WTC11 (cell line): ENCODE measurements at regions not wholly inside any gene's neighbourhood (a gene's known extent, or its start where the extent isn't known, plus 50 kb on each side); places are given as distances from the start of the nearest gene placed in this dataset.

Experiments
- ATAC-seq: fragments of 200-7000 bp; cut with Tn5 transposase; 2 replicates; pipeline ENCODE4 v1.10.0; 2021; ENCODE audit warnings: mild to moderate bottlenecking, moderate library complexity
- CTCF ChIA-PET: fragments of 300-600 bp; sonication (Branson Sonifier 250); formaldehyde crosslinking; loops from one replicate; lab custom pipeline; 2021; ENCODE audit warnings: antibody characterized with exemption; lab: Charles Lee
- POLR2A ChIA-PET: fragments of 350-600 bp; sonication (Branson Sonifier 250); formaldehyde crosslinking; loops from one replicate; lab custom pipeline; 2021; ENCODE audit warnings: antibody characterized with exemption; lab: Charles Lee
- DNase-seq: peaks from one replicate; pipeline ENCODE4 v3.0.0; 2021; ENCODE audit warnings: low spot score
- H3K27ac Mint-ChIP-seq: 2 replicates; pipeline ENCODE4 v1.8.0; 2021; ENCODE audit warnings: mixed read lengths
- H3K27me3 Mint-ChIP-seq: 2 replicates; pipeline ENCODE4 v1.8.0; 2021; ENCODE audit warnings: low read depth, mild to moderate bottlenecking, moderate library complexity, mixed read lengths
- H3K36me3 Mint-ChIP-seq: 2 replicates; pipeline ENCODE4 v1.8.0; 2021; ENCODE audit warnings: mixed read lengths
- H3K4me1 Mint-ChIP-seq: 2 replicates; pipeline ENCODE4 v1.8.0; 2022; ENCODE audit warnings: mixed read lengths
- H3K4me3 Mint-ChIP-seq: 2 replicates; pipeline ENCODE4 v1.8.0; 2021; ENCODE audit warnings: mild to moderate bottlenecking, moderate library complexity, mixed read lengths
- H3K9me3 Mint-ChIP-seq: 2 replicates; pipeline ENCODE4 v1.8.0; 2021; ENCODE audit warnings: mixed read lengths
- ELF4 ChIP-seq: sonication (generic); formaldehyde crosslinking; IDR thresholded peaks from 2 replicates; pipeline ENCODE4 v1.8.1; 2022; ENCODE audit warnings: low read depth, mild to moderate bottlenecking, moderate library complexity, missing genetic modification reagents
- ETV6 ChIP-seq: sonication (generic); formaldehyde crosslinking; IDR thresholded peaks from 2 replicates; pipeline ENCODE4 v1.8.1; 2022; ENCODE audit warnings: mild to moderate bottlenecking, missing genetic modification reagents
- FOXJ3 ChIP-seq: sonication (generic); formaldehyde crosslinking; IDR thresholded peaks from 2 replicates; pipeline ENCODE4 v1.9.0; 2021; ENCODE audit warnings: missing genetic modification reagents, mild to moderate bottlenecking, borderline replicate concordance
- NR3C1 ChIP-seq: sonication (generic); formaldehyde crosslinking; conservative IDR thresholded peaks from 2 replicates; pipeline ENCODE4 v1.8.1; 2023; ENCODE audit warnings: low read depth, mild to moderate bottlenecking, missing genetic modification reagents
- OVOL2 ChIP-seq: fragments of 250-450 bp; sonication (Bioruptor Pico); IDR thresholded peaks from 2 replicates; pipeline ENCODE4 v1.9.0; 2021; ENCODE audit warnings: mild to moderate bottlenecking, borderline replicate concordance
- RELA ChIP-seq: sonication (generic); formaldehyde crosslinking; IDR thresholded peaks from 2 replicates; pipeline ENCODE4 v1.8.1; 2022; ENCODE audit warnings: missing genetic modification reagents, mild to moderate bottlenecking, borderline replicate concordance
- TEAD1 ChIP-seq: sonication (generic); formaldehyde crosslinking; IDR thresholded peaks from 2 replicates; pipeline ENCODE4 v1.8.0; 2022; ENCODE audit warnings: mild to moderate bottlenecking, missing genetic modification reagents
- TEAD4 ChIP-seq: sonication (generic); formaldehyde crosslinking; IDR thresholded peaks from 2 replicates; pipeline ENCODE4 v1.8.0; 2022; ENCODE audit warnings: mild to moderate bottlenecking, missing genetic modification reagents
- ZNF138 ChIP-seq: sonication (generic); formaldehyde crosslinking; conservative IDR thresholded peaks from 2 replicates; pipeline ENCODE4 v1.8.1; 2022; ENCODE audit warnings: mild to moderate bottlenecking, moderate library complexity, missing genetic modification reagents
- ZNF423 ChIP-seq: fragments of 250-450 bp; sonication (Bioruptor Pico); IDR thresholded peaks from 2 replicates; pipeline ENCODE4 v2.1.2; 2022; ENCODE audit warnings: mild to moderate bottlenecking, moderate library complexity
- TF ChIP-seq, protein P1 (sequence below): sonication (generic); formaldehyde crosslinking; IDR thresholded peaks from 2 replicates; pipeline ENCODE4 v1.8.0; 2022; ENCODE audit warnings: missing genetic modification reagents
- TF ChIP-seq, protein P2 (sequence below): fragments of 250-450 bp; sonication (Bioruptor Pico); conservative IDR thresholded peaks from 2 replicates; pipeline ENCODE4 v1.9.0; 2021; ENCODE audit warnings: mild to moderate bottlenecking
- TF ChIP-seq, protein P3 (sequence below): sonication (generic); formaldehyde crosslinking; IDR thresholded peaks from 2 replicates; pipeline ENCODE4 v1.8.1; 2023; ENCODE audit warnings: mild to moderate bottlenecking, missing genetic modification reagents, borderline replicate concordance
- TF ChIP-seq, protein P4 (sequence below): sonication (generic); formaldehyde crosslinking; IDR thresholded peaks from 2 replicates; pipeline ENCODE4 v1.8.0; 2023; ENCODE audit warnings: missing genetic modification reagents, mild to moderate bottlenecking, borderline replicate concordance
- TF ChIP-seq, protein P5 (sequence below): sonication (generic); formaldehyde crosslinking; IDR thresholded peaks from 2 replicates; pipeline ENCODE4 v1.8.0; 2023; ENCODE audit warnings: missing genetic modification reagents

GRCh38 chr18:40558706-40559392 is 1396.2 kb upstream of the PIK3C3 start:
- DNase-seq, result no peak
- no peaks in the 10 kb centered on the region for H3K9me3 Mint-ChIP-seq
- no peaks in the 10 kb centered on the region for H3K27me3 Mint-ChIP-seq
- ChIA-PET CTCF (no interaction called here), POLR2A (no interaction called here)
- H3K27ac Mint-ChIP-seq, result no peak overlapping the region
- TF ChIP-seq, protein P1, sequence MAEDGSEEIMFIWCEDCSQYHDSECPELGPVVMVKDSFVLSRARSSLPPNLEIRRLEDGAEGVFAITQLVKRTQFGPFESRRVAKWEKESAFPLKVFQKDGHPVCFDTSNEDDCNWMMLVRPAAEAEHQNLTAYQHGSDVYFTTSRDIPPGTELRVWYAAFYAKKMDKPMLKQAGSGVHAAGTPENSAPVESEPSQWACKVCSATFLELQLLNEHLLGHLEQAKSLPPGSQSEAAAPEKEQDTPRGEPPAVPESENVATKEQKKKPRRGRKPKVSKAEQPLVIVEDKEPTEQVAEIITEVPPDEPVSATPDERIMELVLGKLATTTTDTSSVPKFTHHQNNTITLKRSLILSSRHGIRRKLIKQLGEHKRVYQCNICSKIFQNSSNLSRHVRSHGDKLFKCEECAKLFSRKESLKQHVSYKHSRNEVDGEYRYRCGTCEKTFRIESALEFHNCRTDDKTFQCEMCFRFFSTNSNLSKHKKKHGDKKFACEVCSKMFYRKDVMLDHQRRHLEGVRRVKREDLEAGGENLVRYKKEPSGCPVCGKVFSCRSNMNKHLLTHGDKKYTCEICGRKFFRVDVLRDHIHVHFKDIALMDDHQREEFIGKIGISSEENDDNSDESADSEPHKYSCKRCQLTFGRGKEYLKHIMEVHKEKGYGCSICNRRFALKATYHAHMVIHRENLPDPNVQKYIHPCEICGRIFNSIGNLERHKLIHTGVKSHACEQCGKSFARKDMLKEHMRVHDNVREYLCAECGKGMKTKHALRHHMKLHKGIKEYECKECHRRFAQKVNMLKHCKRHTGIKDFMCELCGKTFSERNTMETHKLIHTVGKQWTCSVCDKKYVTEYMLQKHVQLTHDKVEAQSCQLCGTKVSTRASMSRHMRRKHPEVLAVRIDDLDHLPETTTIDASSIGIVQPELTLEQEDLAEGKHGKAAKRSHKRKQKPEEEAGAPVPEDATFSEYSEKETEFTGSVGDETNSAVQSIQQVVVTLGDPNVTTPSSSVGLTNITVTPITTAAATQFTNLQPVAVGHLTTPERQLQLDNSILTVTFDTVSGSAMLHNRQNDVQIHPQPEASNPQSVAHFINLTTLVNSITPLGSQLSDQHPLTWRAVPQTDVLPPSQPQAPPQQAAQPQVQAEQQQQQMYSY (CRISPR knock-in tag), result no peak
- TF ChIP-seq NR3C1 (CRISPR knock-in tag) (no peak), ZNF423 (no peak), FOXJ3 (no peak), ETV6 (CRISPR knock-in tag) (no peak), OVOL2 (no peak)
- TF ChIP-seq, protein P2, sequence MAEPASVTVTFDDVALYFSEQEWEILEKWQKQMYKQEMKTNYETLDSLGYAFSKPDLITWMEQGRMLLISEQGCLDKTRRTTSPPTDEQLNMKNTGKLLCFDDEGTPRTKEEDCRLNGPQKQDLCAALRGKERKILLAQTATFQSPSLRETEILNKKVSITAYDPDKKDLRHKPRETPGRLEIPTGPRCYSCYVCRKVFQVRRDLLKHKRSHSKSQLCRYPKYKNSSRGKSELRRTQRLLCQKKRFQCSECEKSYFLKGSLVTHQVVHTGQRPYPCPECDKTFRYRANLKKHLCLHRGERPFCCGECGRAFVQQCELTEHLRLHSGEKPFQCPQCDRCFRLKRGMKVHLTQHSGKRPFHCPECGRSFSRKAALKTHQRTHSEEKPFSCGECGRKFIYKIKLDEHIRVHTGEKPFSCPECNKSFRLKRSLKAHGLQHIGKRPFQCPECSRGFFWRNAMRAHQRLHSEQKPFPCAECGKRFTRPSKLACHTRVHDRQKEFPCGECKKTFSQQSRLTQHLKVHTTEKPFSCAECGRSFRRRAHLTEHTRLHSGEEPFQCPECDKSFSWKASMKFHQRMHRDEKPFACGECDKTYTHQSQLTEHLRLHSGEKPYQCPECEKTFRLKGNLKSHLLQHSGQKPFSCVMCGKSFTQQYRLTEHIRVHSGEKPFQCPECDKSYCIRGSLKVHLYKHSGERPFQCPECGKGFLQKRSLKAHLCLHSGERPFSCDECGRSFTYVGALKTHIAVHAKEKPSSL (CRISPR knock-in tag), result no peak
- TF ChIP-seq, protein P3, sequence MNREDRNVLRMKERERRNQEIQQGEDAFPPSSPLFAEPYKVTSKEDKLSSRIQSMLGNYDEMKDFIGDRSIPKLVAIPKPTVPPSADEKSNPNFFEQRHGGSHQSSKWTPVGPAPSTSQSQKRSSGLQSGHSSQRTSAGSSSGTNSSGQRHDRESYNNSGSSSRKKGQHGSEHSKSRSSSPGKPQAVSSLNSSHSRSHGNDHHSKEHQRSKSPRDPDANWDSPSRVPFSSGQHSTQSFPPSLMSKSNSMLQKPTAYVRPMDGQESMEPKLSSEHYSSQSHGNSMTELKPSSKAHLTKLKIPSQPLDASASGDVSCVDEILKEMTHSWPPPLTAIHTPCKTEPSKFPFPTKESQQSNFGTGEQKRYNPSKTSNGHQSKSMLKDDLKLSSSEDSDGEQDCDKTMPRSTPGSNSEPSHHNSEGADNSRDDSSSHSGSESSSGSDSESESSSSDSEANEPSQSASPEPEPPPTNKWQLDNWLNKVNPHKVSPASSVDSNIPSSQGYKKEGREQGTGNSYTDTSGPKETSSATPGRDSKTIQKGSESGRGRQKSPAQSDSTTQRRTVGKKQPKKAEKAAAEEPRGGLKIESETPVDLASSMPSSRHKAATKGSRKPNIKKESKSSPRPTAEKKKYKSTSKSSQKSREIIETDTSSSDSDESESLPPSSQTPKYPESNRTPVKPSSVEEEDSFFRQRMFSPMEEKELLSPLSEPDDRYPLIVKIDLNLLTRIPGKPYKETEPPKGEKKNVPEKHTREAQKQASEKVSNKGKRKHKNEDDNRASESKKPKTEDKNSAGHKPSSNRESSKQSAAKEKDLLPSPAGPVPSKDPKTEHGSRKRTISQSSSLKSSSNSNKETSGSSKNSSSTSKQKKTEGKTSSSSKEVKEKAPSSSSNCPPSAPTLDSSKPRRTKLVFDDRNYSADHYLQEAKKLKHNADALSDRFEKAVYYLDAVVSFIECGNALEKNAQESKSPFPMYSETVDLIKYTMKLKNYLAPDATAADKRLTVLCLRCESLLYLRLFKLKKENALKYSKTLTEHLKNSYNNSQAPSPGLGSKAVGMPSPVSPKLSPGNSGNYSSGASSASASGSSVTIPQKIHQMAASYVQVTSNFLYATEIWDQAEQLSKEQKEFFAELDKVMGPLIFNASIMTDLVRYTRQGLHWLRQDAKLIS (CRISPR knock-in tag), result no peak
- peaks cover 8% of the 10 kb centered on the region for H3K4me1 Mint-ChIP-seq
- no peaks in the 10 kb centered on the region for H3K36me3 Mint-ChIP-seq
- no peak for ATAC-seq
- H3K4me3 Mint-ChIP-seq, result no peak overlapping the region

DNA sequence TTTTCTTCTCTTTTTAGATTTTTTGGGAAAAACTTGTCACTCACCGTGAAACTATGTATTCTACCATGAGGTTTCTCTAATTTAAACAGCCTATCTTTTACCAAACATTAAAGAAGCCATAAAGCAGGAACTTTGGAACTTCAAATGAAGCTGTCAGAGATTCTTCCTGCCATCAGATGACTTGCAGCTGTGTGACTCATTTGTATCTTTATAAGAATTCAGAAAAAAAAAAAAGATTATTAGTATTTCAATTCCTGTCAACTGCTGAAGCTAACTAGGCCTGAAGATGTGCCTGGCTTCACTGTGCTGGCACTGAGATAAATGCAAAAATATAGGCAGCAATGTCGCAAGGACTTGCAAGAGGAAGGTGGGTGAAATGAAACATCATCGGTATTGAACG is 1399.1 kb upstream of the PIK3C3 start:
- no peak for ATAC-seq
- no peaks in the 10 kb centered on the region for H3K9me3 Mint-ChIP-seq
- CTCF ChIA-PET, result interaction anchor here (0.7 kb wide), 1 partner anchor 51 kb away, joined by 3 read pairs; no protein-coding TSS in a partner anchor
- TF ChIP-seq TEAD1 (no peak), TEAD4 (no peak), ELF4 (no peak), ZNF138 (CRISPR knock-in tag) (no peak), RELA (no peak)
- TF ChIP-seq, protein P4, sequence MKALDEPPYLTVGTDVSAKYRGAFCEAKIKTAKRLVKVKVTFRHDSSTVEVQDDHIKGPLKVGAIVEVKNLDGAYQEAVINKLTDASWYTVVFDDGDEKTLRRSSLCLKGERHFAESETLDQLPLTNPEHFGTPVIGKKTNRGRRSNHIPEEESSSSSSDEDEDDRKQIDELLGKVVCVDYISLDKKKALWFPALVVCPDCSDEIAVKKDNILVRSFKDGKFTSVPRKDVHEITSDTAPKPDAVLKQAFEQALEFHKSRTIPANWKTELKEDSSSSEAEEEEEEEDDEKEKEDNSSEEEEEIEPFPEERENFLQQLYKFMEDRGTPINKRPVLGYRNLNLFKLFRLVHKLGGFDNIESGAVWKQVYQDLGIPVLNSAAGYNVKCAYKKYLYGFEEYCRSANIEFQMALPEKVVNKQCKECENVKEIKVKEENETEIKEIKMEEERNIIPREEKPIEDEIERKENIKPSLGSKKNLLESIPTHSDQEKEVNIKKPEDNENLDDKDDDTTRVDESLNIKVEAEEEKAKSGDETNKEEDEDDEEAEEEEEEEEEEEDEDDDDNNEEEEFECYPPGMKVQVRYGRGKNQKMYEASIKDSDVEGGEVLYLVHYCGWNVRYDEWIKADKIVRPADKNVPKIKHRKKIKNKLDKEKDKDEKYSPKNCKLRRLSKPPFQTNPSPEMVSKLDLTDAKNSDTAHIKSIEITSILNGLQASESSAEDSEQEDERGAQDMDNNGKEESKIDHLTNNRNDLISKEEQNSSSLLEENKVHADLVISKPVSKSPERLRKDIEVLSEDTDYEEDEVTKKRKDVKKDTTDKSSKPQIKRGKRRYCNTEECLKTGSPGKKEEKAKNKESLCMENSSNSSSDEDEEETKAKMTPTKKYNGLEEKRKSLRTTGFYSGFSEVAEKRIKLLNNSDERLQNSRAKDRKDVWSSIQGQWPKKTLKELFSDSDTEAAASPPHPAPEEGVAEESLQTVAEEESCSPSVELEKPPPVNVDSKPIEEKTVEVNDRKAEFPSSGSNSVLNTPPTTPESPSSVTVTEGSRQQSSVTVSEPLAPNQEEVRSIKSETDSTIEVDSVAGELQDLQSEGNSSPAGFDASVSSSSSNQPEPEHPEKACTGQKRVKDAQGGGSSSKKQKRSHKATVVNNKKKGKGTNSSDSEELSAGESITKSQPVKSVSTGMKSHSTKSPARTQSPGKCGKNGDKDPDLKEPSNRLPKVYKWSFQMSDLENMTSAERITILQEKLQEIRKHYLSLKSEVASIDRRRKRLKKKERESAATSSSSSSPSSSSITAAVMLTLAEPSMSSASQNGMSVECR (CRISPR knock-in tag), result no peak
- TF ChIP-seq, protein P5, sequence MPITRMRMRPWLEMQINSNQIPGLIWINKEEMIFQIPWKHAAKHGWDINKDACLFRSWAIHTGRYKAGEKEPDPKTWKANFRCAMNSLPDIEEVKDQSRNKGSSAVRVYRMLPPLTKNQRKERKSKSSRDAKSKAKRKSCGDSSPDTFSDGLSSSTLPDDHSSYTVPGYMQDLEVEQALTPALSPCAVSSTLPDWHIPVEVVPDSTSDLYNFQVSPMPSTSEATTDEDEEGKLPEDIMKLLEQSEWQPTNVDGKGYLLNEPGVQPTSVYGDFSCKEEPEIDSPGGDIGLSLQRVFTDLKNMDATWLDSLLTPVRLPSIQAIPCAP, result no peak

More for the DNA sequence above, 1399.1 kb upstream of the PIK3C3 start:
- Mint-ChIP-seq H3K36me3 (no peaks in the 10 kb centered on the region), H3K4me3 (no peak overlapping the region), H3K27me3 (no peaks in the 10 kb centered on the region), H3K27ac (no peak overlapping the region), H3K4me1 (peaks cover 11% of the 10 kb centered on the region)
- POLR2A ChIA-PET, result no interaction called here
- DNase-seq, result no peak
